ENCODE measurements at regions not wholly inside any gene's neighbourhood (a gene's known extent, or its start where the extent isn't known, plus 50 kb on each side); places are given as distances from the start of the nearest gene placed in this dataset.

GRCh38 chr11:119891055-119891768 is 162.2 kb upstream of the NECTIN1 start:
- H2BK20ac ChIP-seq (ENCODE audit: low read depth, low read length): no peak overlapping the region
- intact Hi-C loops (cut with micrococcal nuclease) (no loop called here), in situ Hi-C loops (cut with MboI; ENCODE audit: low sequenced_read_pairs) (no loop called here), dilution Hi-C loops (cut with HindIII; ENCODE audit: low sequenced_read_pairs, unreplicated experiment) (no loop called here)
- H3K36me3 ChIP-seq (ENCODE audit: control insufficient read depth, insufficient read depth, low read length): no peaks in the 10 kb centered on the region
- no peaks in the 10 kb centered on the region for H3K9me3 ChIP-seq (ENCODE audit: control insufficient read depth, insufficient read depth, low read length)
- H3K4me3 ChIP-seq (ENCODE audit: insufficient read depth, low read depth, low read length): no peak overlapping the region
- no peak overlapping the region for H3K27ac ChIP-seq (ENCODE audit: insufficient read depth, low read length)
- H3K18ac ChIP-seq (ENCODE audit: low read depth, low read length): no peak overlapping the region
- H3K4me2 ChIP-seq (ENCODE audit: low read depth, low read length): no peak overlapping the region
- no peak overlapping the region for H4K8ac ChIP-seq (ENCODE audit: low read depth in 2 of 2, low read length in 2 of 2)
- DNase-seq: no peak
- no peak overlapping the region for H4K91ac ChIP-seq (ENCODE audit: insufficient read depth, low read depth, low read length)
- no peak overlapping the region for H2BK15ac ChIP-seq (ENCODE audit: low read depth, low read length)
- H2BK120ac ChIP-seq (ENCODE audit: low read depth, low read length): no peak overlapping the region
- no peak overlapping the region for H2AK5ac ChIP-seq (ENCODE audit: low read depth, low read length)
- H3K14ac ChIP-seq (replicated peaks; ENCODE audit: low read depth, low read length): no peak overlapping the region
- H3K56ac ChIP-seq (ENCODE audit: extremely low read depth, insufficient read depth, low read length): no peak overlapping the region
- 21% methylated on average over 5 of the region's 16 CpGs; no CpG with 5 or more reads in 1 of the 2 experiments for WGBS, 2 experiments (ENCODE audit: extremely low coverage in 2 of 2, insufficient read length in 1 of 2)
- H3K4me1 ChIP-seq (ENCODE audit: control insufficient read depth, insufficient read depth, low read length): no peaks in the 10 kb centered on the region
- no peaks in the 10 kb centered on the region for H4K20me1 ChIP-seq (ENCODE audit: insufficient read depth, low read length)
- TF ChIP-seq CTCF (conservative IDR thresholded peaks at IDR 0.05; ENCODE audit: low read depth, low read length) (no peak), BHLHE40 (IDR thresholded peaks at IDR 0.05; ENCODE audit: low read depth, low read length) (no peak), RCOR1 (IDR thresholded peaks at IDR 0.05; ENCODE audit: insufficient replicate concordance, low read length) (no peak), CEBPB (IDR thresholded peaks at IDR 0.05; ENCODE audit: low read depth, low read length) (no peak)
- no peak for ATAC-seq (ENCODE audit: low read depth)
- POLR2A ChIA-PET (ENCODE audit: unreplicated experiment): no interaction called here
- H2BK5ac ChIP-seq (ENCODE audit: low read depth, low read length, poor library complexity, severe bottlenecking): no peak overlapping the region
- H3K23ac ChIP-seq (ENCODE audit: low read depth, low read length): no peak overlapping the region
- peaks cover 26% of the 10 kb centered on the region for H3K27me3 ChIP-seq (ENCODE audit: control insufficient read depth, insufficient read depth, low read length)
- CTCF ChIA-PET: no interaction called here
- no peaks in the 10 kb centered on the region for H3K79me1 ChIP-seq (ENCODE audit: low read depth in 1 of 2, low read length in 2 of 2)
- H2AFZ ChIP-seq (replicated peaks; ENCODE audit: low read length, poor library complexity): no peak overlapping the region
- no peak overlapping the region for H4K5ac ChIP-seq (ENCODE audit: low read depth, low read length)
- no peak overlapping the region for H2AK9ac ChIP-seq (replicated peaks; ENCODE audit: low read depth, low read length, poor library complexity)
- no peak overlapping the region for H3K4ac ChIP-seq (ENCODE audit: low read depth, low read length)
- no peaks in the 10 kb centered on the region for H3K9me1 ChIP-seq (ENCODE audit: insufficient read depth, low read length)
- no peak overlapping the region for H3K9ac ChIP-seq (ENCODE audit: low read depth, low read length)
- BruUV-seq (replicated peaks): no TSS peak

Data from IMR-90 (cell line).